LNCaP clone FGC (cell line): ENCODE measurements at regions not wholly inside any gene's neighbourhood (a gene's known extent, or its start where the extent isn't known, plus 50 kb on each side); places are given as distances from the start of the nearest gene placed in this dataset.

Experiments
- DNase-seq: peaks from one replicate; pipeline ENCODE4 v3.0.0-alpha.2; 2011; ENCODE audit warnings: low read depth
- H3K4me3 ChIP-seq: 2 replicates; pipeline ENCODE4 v1.5.1; 2011; ENCODE audit warnings: mild to moderate bottlenecking, low read depth, low read length, control low read depth
- CTCF ChIP-seq: IDR thresholded peaks from 2 replicates; pipeline ENCODE4 v1.5.1; 2012; ENCODE audit warnings: mild to moderate bottlenecking; ENCODE audit not compliant: control insufficient read depth, insufficient read depth; ENCODE audit errors: extremely low read depth

- no peak for TF ChIP-seq CTCF
- no peak overlapping the region for H3K4me3 ChIP-seq
- DNase-seq, result no peak
Observed at GRCh38 chr10:129140921-129141885, 325.8 kb upstream of the MGMT start.

DNA sequence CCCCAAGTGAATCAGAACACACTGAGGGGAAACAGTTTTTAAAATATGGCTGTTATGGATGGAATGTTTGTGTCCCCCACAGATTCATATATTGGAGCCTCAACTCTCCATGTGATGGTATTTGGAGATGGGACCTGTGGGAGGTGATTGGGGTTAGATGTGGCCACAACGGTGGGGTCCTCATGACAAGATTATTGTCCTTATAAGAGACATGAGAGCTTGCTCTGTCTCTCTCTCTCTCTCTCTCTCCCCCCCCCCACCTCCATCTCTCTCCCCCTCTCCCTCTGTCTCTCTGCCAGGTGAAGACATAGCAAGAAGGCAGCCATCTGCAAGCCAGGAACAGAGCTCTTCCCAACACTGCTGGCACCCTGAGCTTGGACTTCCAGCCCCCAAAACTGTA is 315.8 kb upstream of the MGMT start:
- no peak overlapping the region for H3K4me3 ChIP-seq
- no peak for TF ChIP-seq CTCF
- no peak for DNase-seq

GRCh38 chr10:129156406-129156805 is 310.6 kb upstream of the MGMT start:
- no peak overlapping the region for H3K4me3 ChIP-seq
- no peak for TF ChIP-seq CTCF
- DNase-seq, result no peak

GRCh38 chr10:129157185-129157584 is 309.9 kb upstream of the MGMT start:
- no peak for TF ChIP-seq CTCF
- H3K4me3 ChIP-seq, result no peak overlapping the region
- no peak for DNase-seq

DNA sequence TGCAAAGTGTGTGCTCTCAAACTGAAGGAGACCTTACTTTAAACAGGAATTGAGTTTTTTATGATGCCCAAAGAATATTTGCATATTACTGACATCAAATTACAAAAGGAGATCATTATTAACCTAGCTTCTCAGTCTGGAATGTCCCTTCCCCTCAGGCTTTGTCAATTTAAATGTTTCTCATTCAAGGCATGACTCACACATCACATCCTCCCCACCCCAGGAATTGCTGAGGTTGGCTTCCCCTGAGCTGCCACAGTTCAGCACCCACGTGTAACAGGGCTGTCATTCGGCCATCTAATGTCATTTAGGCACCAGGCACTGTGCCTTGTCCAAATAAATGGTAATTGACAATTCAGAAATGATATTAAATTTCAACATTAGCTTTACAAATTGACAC is 305.9 kb upstream of the MGMT start:
- no peak for DNase-seq
- no peak for TF ChIP-seq CTCF
- no peak overlapping the region for H3K4me3 ChIP-seq

GRCh38 chr10:129163531-129163930 is 303.5 kb upstream of the MGMT start:
- no peak for TF ChIP-seq CTCF
- no peak overlapping the region for H3K4me3 ChIP-seq
- peak; percentile 28 for DNase-seq
